Nephron (organoid): ENCODE measurements at regions not wholly inside any gene's neighbourhood (a gene's known extent, or its start where the extent isn't known, plus 50 kb on each side); places are given as distances from the start of the nearest gene placed in this dataset.

Source experiments
- H3K27ac Mint-ChIP-seq, 3 experiments: 2 replicates each; pipeline ENCODE4 v1.8.0; 2020; ENCODE audit warnings: mixed read lengths in 3 of 3, mild to moderate bottlenecking in 2 of 3, moderate library complexity in 1 of 3
- H3K27me3 Mint-ChIP-seq: 2 replicates; pipeline ENCODE4 v1.8.0; 2021; ENCODE audit warnings: low read depth, mild to moderate bottlenecking, moderate library complexity, mixed read lengths
- H3K36me3 Mint-ChIP-seq: 2 replicates; pipeline ENCODE4 v1.8.0; 2020; ENCODE audit warnings: low read depth, mixed read lengths
- H3K4me1 Mint-ChIP-seq: 2 replicates; pipeline ENCODE4 v1.8.0; 2020; ENCODE audit warnings: mixed read lengths
- H3K4me3 Mint-ChIP-seq, 3 experiments: 2 replicates each; pipeline ENCODE4 v1.8.0; 2020; ENCODE audit warnings: mild to moderate bottlenecking in 3 of 3, mixed read lengths in 3 of 3, moderate library complexity in 2 of 3
- H3K9me3 Mint-ChIP-seq: 2 replicates; pipeline ENCODE4 v1.8.0; 2020; ENCODE audit warnings: mixed read lengths
- CTCF ChIP-seq, 3 experiments: fragments of 200-600 bp; sonication (generic); IDR thresholded peaks; one replicate each; pipeline ENCODE4 v1.5.0; 2021; ENCODE audit warnings: antibody characterized with exemption in 3 of 3; ENCODE audit not compliant: unreplicated experiment in 3 of 3

GRCh38 chr11:37506531-37506930 lies 908.5 kb upstream of the RAG2 start:
- Mint-ChIP-seq H3K4me3 (no peak overlapping the region), H3K27me3 (no peaks in the 10 kb centered on the region), H3K4me1 (peaks cover 5% of the 10 kb centered on the region), H3K36me3 (no peaks in the 10 kb centered on the region), H3K27ac (peak overlapping the region; percentile 7 to 89 (median 52)), H3K9me3 (no peaks in the 10 kb centered on the region)
- TF ChIP-seq CTCF (IDR thresholded peaks at IDR 0.05; ENCODE audit: unreplicated experiment in 3 of 3): no peak

DNA sequence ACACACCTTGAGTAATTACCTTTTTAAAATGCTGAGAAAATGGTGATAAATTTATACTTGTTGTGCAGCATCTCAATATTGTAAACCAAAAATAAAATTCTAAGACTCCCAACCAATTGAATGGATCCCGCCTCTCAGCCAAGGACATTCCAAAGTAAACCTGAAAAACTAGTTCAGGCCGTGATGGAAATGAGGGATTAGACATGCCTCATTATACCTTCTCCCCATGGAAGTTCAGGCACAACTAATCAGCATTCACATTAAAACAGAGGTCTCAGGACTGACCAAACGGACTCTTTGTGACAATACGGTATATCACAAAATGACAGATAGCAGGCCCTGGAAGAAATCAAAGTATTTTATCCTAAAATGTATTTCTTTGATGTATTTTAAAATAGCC lies 907.4 kb upstream of the RAG2 start:
- peak overlapping the region; percentile 7 to 89 (median 22) for H3K27ac Mint-ChIP-seq
- H3K4me3 Mint-ChIP-seq: no peak overlapping the region
- no peaks in the 10 kb centered on the region for H3K9me3 Mint-ChIP-seq
- H3K27me3 Mint-ChIP-seq: no peaks in the 10 kb centered on the region
- no peaks in the 10 kb centered on the region for H3K36me3 Mint-ChIP-seq
- TF ChIP-seq CTCF (IDR thresholded peaks at IDR 0.05; ENCODE audit: unreplicated experiment in 3 of 3): no peak
- peaks cover 5% of the 10 kb centered on the region for H3K4me1 Mint-ChIP-seq

DNA sequence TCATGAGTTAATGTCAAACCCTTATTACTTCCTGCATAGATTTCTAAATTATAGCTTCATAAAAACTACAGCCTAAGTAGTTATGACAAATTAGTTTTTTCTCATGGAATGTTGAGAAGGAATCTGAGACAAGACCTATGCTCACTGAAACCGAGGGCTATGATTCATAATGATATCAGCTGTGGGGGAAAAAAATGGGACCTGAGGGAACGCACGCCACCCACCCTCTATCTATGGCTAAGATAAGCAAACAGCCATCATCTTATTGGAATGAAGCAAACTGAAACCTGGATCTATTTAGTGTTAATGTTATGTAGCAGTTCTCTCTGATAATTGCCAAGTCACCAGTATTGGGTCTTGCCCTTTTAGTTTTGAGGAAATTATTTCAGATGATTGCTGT lies 906.9 kb upstream of the RAG2 start:
- H3K36me3 Mint-ChIP-seq: no peaks in the 10 kb centered on the region
- no peaks in the 10 kb centered on the region for H3K9me3 Mint-ChIP-seq
- H3K4me1 Mint-ChIP-seq: peaks cover 5% of the 10 kb centered on the region
- peak overlapping the region; percentile 56 to 89 (median 60) for H3K27ac Mint-ChIP-seq
- no peaks in the 10 kb centered on the region for H3K27me3 Mint-ChIP-seq
- no peak for TF ChIP-seq CTCF (IDR thresholded peaks at IDR 0.05; ENCODE audit: unreplicated experiment in 3 of 3)
- no peak overlapping the region for H3K4me3 Mint-ChIP-seq

GRCh38 chr11:37504060-37504611 lies 906.1 kb upstream of the RAG2 start:
- Mint-ChIP-seq H3K27me3 (no peaks in the 10 kb centered on the region), H3K4me1 (peaks cover 5% of the 10 kb centered on the region)

DNA sequence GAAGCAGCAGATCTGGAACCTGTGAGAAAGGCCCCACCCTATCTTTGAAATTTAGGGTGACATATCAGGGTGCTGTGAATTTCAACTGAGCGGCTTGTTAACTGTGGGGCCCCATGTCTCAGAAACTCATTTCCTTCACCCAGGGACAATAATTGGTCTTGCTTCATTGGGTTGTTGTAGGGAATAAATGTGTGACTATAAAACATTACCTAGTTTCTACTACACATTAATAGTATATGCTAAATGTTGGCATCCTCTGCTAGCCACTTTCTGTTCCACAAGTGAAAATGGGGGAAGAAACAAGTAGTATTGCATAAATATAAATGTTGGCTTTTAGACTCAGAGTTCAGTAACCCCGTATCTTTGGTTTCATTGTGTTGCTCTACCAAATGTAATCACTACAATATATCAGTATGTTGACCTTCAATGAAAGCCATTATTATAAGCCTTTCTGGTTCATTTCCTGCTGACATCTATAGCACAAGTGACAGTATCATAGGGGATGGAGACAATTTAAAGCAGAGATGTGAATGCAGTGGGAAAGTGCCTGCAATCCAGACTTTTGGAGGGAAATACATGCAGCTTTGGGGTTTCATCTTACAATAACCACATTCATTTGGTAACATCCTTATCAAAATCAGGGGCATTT lies 905.5 kb upstream of the RAG2 start:
- Mint-ChIP-seq H3K4me1 (peaks cover 5% of the 10 kb centered on the region), H3K9me3 (no peaks in the 10 kb centered on the region), H3K27ac (peak overlapping the region; percentile 56 to 89 (median 60)), H3K36me3 (no peaks in the 10 kb centered on the region), H3K4me3 (no peak overlapping the region), H3K27me3 (no peaks in the 10 kb centered on the region)
- TF ChIP-seq CTCF (IDR thresholded peaks at IDR 0.05; ENCODE audit: unreplicated experiment in 3 of 3): no peak

More at GRCh38 chr11:37504060-37504611, 906.1 kb upstream of the RAG2 start:
- H3K27ac Mint-ChIP-seq: peak overlapping the region; percentile 56 to 89 (median 60)
- no peaks in the 10 kb centered on the region for H3K36me3 Mint-ChIP-seq
- no peak overlapping the region for H3K4me3 Mint-ChIP-seq
- no peak for TF ChIP-seq CTCF (IDR thresholded peaks at IDR 0.05; ENCODE audit: unreplicated experiment in 3 of 3)
- H3K9me3 Mint-ChIP-seq: no peaks in the 10 kb centered on the region

DNA sequence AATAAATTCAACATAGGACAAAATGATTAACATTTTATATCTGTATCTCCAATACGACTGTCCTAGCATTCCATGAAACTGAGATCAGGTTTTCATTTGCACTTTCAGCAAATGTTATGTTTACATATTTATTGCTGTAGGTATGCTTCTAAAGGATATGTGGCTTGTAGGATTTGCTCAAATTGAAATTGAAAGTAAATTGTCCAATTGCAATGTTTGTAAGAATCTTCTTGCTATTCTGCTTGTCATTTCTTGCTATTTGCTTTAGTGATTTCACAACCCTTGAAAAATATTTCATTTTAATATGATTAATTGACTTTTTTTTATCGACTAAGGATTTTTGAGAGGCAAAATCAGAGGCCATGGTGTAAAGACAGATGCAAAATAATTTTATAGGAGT lies 904.2 kb upstream of the RAG2 start:
- TF ChIP-seq CTCF (IDR thresholded peaks at IDR 0.05; ENCODE audit: unreplicated experiment in 3 of 3): no peak
- no peak overlapping the region for H3K4me3 Mint-ChIP-seq
- H3K27ac Mint-ChIP-seq: no peak overlapping the region
- no peaks in the 10 kb centered on the region for H3K9me3 Mint-ChIP-seq
- H3K27me3 Mint-ChIP-seq: no peaks in the 10 kb centered on the region
- H3K36me3 Mint-ChIP-seq: no peaks in the 10 kb centered on the region
- H3K4me1 Mint-ChIP-seq: peaks cover 5% of the 10 kb centered on the region
